ENCODE measurements at regions not wholly inside any gene's neighbourhood (a gene's known extent, or its start where the extent isn't known, plus 50 kb on each side); places are given as distances from the start of the nearest gene placed in this dataset.

GRCh38 chr12:58293308-58293982, 352.1 kb downstream of the ATP23 start:
- DNase-seq (ENCODE audit: low spot score) = no peak
- intact Hi-C loops (cut with DNase I) = no loop called here

GRCh38 chr12:58295268-58295667, 353.9 kb downstream of the ATP23 start:
- no peak for DNase-seq (ENCODE audit: low spot score)
- intact Hi-C loops (cut with DNase I) = no loop called here

- intact Hi-C loops (cut with DNase I) = no loop called here
- DNase-seq (ENCODE audit: low spot score) = no peak
These were observed 355.5 kb downstream of the ATP23 start for GRCh38 chr12:58296863-58297262.

- intact Hi-C loops (cut with DNase I) = no loop called here
These were observed 357.4 kb downstream of the ATP23 start for GRCh38 chr12:58298803-58299202.

GRCh38 chr12:58299371-58299770, 358.0 kb downstream of the ATP23 start:
- no peak for DNase-seq (ENCODE audit: low spot score)
- intact Hi-C loops (cut with DNase I) = no loop called here

More at GRCh38 chr12:58298803-58299202, 357.4 kb downstream of the ATP23 start:
- DNase-seq (ENCODE audit: low spot score) = no peak

- no peak for DNase-seq (ENCODE audit: low spot score)
These were observed 359.8 kb downstream of the ATP23 start for GRCh38 chr12:58301038-58301729.

GRCh38 chr12:58301730-58302122, 360.4 kb downstream of the ATP23 start:
- no peak for DNase-seq (ENCODE audit: low spot score)
- intact Hi-C loops (cut with DNase I) = no loop called here

More at GRCh38 chr12:58301038-58301729, 359.8 kb downstream of the ATP23 start:
- intact Hi-C loops (cut with DNase I) = no loop called here

- DNase-seq (ENCODE audit: low spot score) = no peak
- intact Hi-C loops (cut with DNase I) = no loop called here
These were observed 361.2 kb downstream of the ATP23 start for GRCh38 chr12:58302487-58303011.

GRCh38 chr12:58306266-58307000, 365.1 kb downstream of the ATP23 start:
- no peak for DNase-seq (ENCODE audit: low spot score)
- intact Hi-C loops (cut with DNase I) = no loop called here

- intact Hi-C loops (cut with DNase I) = no loop called here
- DNase-seq (ENCODE audit: low spot score) = no peak
These were observed 368.4 kb downstream of the ATP23 start for GRCh38 chr12:58309806-58310205.

- intact Hi-C loops (cut with DNase I) = no loop called here
- no peak for DNase-seq (ENCODE audit: low spot score)
These were observed 369.0 kb downstream of the ATP23 start for GRCh38 chr12:58310368-58310767.

- no peak for DNase-seq (ENCODE audit: low spot score)
- intact Hi-C loops (cut with DNase I) = no loop called here
These were observed 369.6 kb downstream of the ATP23 start for GRCh38 chr12:58310809-58311622.

- intact Hi-C loops (cut with DNase I) = no loop called here
- no peak for DNase-seq (ENCODE audit: low spot score)
These were observed 371.9 kb downstream of the ATP23 start for GRCh38 chr12:58313091-58313855.

GRCh38 chr12:58314610-58315009, 373.2 kb downstream of the ATP23 start:
- DNase-seq (ENCODE audit: low spot score) = no peak
- intact Hi-C loops (cut with DNase I) = no loop called here

GRCh38 chr12:58316926-58317325, 375.6 kb downstream of the ATP23 start:
- intact Hi-C loops (cut with DNase I) = no loop called here
- no peak for DNase-seq (ENCODE audit: low spot score)

- DNase-seq (ENCODE audit: low spot score) = no peak
- intact Hi-C loops (cut with DNase I) = no loop called here
These were observed 380.0 kb downstream of the ATP23 start for GRCh38 chr12:58321414-58321813.

GRCh38 chr12:58323676-58324075, 382.3 kb downstream of the ATP23 start:
- intact Hi-C loops (cut with DNase I) = no loop called here
- DNase-seq (ENCODE audit: low spot score) = no peak

- no peak for DNase-seq (ENCODE audit: low spot score)
These were observed 384.2 kb downstream of the ATP23 start for GRCh38 chr12:58325561-58325960.

GRCh38 chr12:58326534-58326933, 385.2 kb downstream of the ATP23 start:
- DNase-seq (ENCODE audit: low spot score) = no peak
- intact Hi-C loops (cut with DNase I) = no loop called here

More at GRCh38 chr12:58325561-58325960, 384.2 kb downstream of the ATP23 start:
- intact Hi-C loops (cut with DNase I) = no loop called here
